Astrocyte (in vitro differentiated cells and primary cell): ENCODE measurements at regions not wholly inside any gene's neighbourhood (a gene's known extent, or its start where the extent isn't known, plus 50 kb on each side); places are given as distances from the start of the nearest gene placed in this dataset.

Experiments
- CTCF ChIP-seq: IDR thresholded peaks from 2 replicates; pipeline ENCODE4 v1.5.1; 2011; ENCODE audit warnings: low read depth, mild to moderate bottlenecking, inconsistent platforms, low read length, moderate library complexity; ENCODE audit not compliant: insufficient read depth
- EZH2 ChIP-seq: IDR thresholded peaks from 2 replicates; pipeline ENCODE4 v1.6.1; 2012; ENCODE audit warnings: mild to moderate bottlenecking, low read length, inconsistent platforms; ENCODE audit not compliant: insufficient read depth

DNA sequence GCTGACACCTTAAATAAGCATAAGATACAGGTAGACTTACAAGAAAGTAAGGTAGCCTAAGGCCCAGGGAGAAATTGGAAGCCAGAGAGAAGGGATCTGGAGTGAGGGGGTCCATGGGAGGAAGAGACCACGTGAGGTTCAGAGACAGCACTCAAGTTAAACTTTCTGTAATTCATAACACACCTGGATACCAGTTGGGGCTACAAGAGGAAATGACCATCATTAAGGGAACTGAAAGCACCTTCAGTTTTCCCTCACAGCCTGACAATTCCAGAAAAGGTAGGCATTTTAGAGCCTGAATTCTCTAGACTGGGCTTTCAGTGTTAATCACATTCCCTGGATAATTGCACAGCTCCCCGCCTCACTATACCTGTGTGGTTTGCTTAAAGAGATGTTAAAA is 355.5 kb downstream of the FBXW7 start:
- no peak for TF ChIP-seq CTCF
- no peak for TF ChIP-seq EZH2
